ENCODE measurements at regions not wholly inside any gene's neighbourhood (a gene's known extent, or its start where the extent isn't known, plus 50 kb on each side); places are given as distances from the start of the nearest gene placed in this dataset.

- DNase-seq: no peak
- intact Hi-C loops (cut with DNase I): no loop called here
These were observed 465.3 kb upstream of the TENM4 start for GRCh38 chr11:79906164-79906563.

GRCh38 chr11:79902493-79902892 lies 461.7 kb upstream of the TENM4 start:
- DNase-seq: no peak
- intact Hi-C loops (cut with DNase I): no loop called here

- intact Hi-C loops (cut with DNase I): no loop called here
- no peak for DNase-seq
These were observed 457.1 kb upstream of the TENM4 start for GRCh38 chr11:79897896-79898295.

GRCh38 chr11:79896258-79896657 lies 455.4 kb upstream of the TENM4 start:
- DNase-seq: no peak
- intact Hi-C loops (cut with DNase I): no loop called here

- intact Hi-C loops (cut with DNase I): no loop called here
These were observed 453.3 kb upstream of the TENM4 start for GRCh38 chr11:79894111-79894510.

GRCh38 chr11:79890272-79890671 lies 449.4 kb upstream of the TENM4 start:
- DNase-seq: no peak
- intact Hi-C loops (cut with DNase I): no loop called here

More at GRCh38 chr11:79894111-79894510, 453.3 kb upstream of the TENM4 start:
- DNase-seq: no peak

- no peak for DNase-seq
- intact Hi-C loops (cut with DNase I): no loop called here
These were observed 424.1 kb upstream of the TENM4 start for GRCh38 chr11:79864882-79865281.

GRCh38 chr11:79860336-79860735 lies 419.5 kb upstream of the TENM4 start:
- intact Hi-C loops (cut with DNase I): no loop called here
- no peak for DNase-seq

- peak in 1 of 42 donors; percentile 3 for DNase-seq
These were observed 416.8 kb upstream of the TENM4 start for GRCh38 chr11:79857377-79858214.

GRCh38 chr11:79852176-79852575 lies 411.3 kb upstream of the TENM4 start:
- intact Hi-C loops (cut with DNase I): no loop called here
- DNase-seq: no peak

More at GRCh38 chr11:79857377-79858214, 416.8 kb upstream of the TENM4 start:
- intact Hi-C loops (cut with DNase I): no loop called here

- no peak for DNase-seq
- intact Hi-C loops (cut with DNase I): no loop called here
These were observed 404.3 kb upstream of the TENM4 start for GRCh38 chr11:79845002-79845709.

GRCh38 chr11:79834015-79834414 lies 393.2 kb upstream of the TENM4 start:
- DNase-seq: no peak
- intact Hi-C loops (cut with DNase I): no loop called here

- DNase-seq: no peak
- intact Hi-C loops (cut with DNase I): no loop called here
These were observed 389.6 kb upstream of the TENM4 start for GRCh38 chr11:79830446-79830845.

- no peak for DNase-seq
- intact Hi-C loops (cut with DNase I): no loop called here
These were observed 389.1 kb upstream of the TENM4 start for GRCh38 chr11:79829891-79830290.

GRCh38 chr11:79822766-79823165 lies 381.9 kb upstream of the TENM4 start:
- DNase-seq: no peak
- intact Hi-C loops (cut with DNase I): no loop called here

GRCh38 chr11:79813551-79813950 lies 372.7 kb upstream of the TENM4 start:
- intact Hi-C loops (cut with DNase I): no loop called here
- no peak for DNase-seq

- intact Hi-C loops (cut with DNase I): no loop called here
- DNase-seq: no peak
These were observed 368.7 kb upstream of the TENM4 start for GRCh38 chr11:79809487-79809886.

- intact Hi-C loops (cut with DNase I): no loop called here
- no peak for DNase-seq
These were observed 366.7 kb upstream of the TENM4 start for GRCh38 chr11:79807506-79807905.

- DNase-seq: no peak
- intact Hi-C loops (cut with DNase I): no loop called here
These were observed 355.9 kb upstream of the TENM4 start for GRCh38 chr11:79796704-79797103.

- intact Hi-C loops (cut with DNase I): no loop called here
- DNase-seq: no peak
These were observed 353.9 kb upstream of the TENM4 start for GRCh38 chr11:79794484-79795393.

Measured in head of caudate nucleus (tissue), 42 donors.